BJ (cell line): ENCODE measurements at regions not wholly inside any gene's neighbourhood (a gene's known extent, or its start where the extent isn't known, plus 50 kb on each side); places are given as distances from the start of the nearest gene placed in this dataset.

Experiments used
- CTCF ChIA-PET: fragments of 350-600 bp; formaldehyde crosslinking; extraction: SDS; loops from one replicate; lab custom pipeline; 2021; ENCODE audit warnings: antibody characterized with exemption, inconsistent platforms; lab: Yijun Ruan, JAX
- POLR2A ChIA-PET: fragments of 300-600 bp; sonication (Branson Sonifier 250); formaldehyde crosslinking; extraction: SDS; loops from one replicate; lab custom pipeline; 2021; ENCODE audit warnings: antibody characterized with exemption; lab: Charles Lee
- DNase-seq: peaks from one replicate; pipeline ENCODE4 v3.0.0-alpha.2; 2011; ENCODE audit warnings: low read depth
- H3K27me3 ChIP-seq: 2 replicates; pipeline ENCODE4 v1.6.0; 2011; ENCODE audit warnings: low read length; ENCODE audit not compliant: control insufficient read depth, insufficient read depth
- H3K36me3 ChIP-seq: 2 replicates; pipeline ENCODE4 v1.5.1; 2011; ENCODE audit warnings: low read length; ENCODE audit not compliant: control insufficient read depth, insufficient read depth
- H3K4me3 ChIP-seq: 2 replicates; pipeline ENCODE4 v1.5.1; 2011; ENCODE audit warnings: low read depth, mild to moderate bottlenecking, control low read depth, low read length
- TF ChIP-seq, protein P1 (sequence below): IDR thresholded peaks from 2 replicates; pipeline ENCODE4 v1.5.1; 2011; ENCODE audit warnings: low read depth, mild to moderate bottlenecking, control low read depth, inconsistent platforms, low read length, moderate library complexity; ENCODE audit not compliant: insufficient read depth

DNA sequence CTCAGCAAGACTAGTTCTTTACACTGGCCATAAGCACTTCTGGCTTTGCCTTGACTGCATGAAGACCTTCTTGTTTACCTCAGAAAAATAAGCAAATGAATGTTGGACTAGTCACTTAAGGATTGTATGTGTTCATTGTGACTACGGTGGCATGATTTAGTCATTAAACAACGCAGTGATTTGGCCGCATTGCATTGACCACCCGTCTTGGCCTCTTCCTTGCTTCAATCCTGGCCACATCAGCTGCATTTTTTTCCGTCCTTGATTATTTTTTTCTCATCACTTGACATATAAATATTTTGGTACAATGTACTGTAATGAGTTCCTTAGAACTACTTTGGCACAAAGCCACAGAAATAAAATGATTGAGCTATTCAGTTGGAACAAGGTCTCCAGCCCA, 656.2 kb downstream of the RAB28 start:
- TF ChIP-seq, protein P1, sequence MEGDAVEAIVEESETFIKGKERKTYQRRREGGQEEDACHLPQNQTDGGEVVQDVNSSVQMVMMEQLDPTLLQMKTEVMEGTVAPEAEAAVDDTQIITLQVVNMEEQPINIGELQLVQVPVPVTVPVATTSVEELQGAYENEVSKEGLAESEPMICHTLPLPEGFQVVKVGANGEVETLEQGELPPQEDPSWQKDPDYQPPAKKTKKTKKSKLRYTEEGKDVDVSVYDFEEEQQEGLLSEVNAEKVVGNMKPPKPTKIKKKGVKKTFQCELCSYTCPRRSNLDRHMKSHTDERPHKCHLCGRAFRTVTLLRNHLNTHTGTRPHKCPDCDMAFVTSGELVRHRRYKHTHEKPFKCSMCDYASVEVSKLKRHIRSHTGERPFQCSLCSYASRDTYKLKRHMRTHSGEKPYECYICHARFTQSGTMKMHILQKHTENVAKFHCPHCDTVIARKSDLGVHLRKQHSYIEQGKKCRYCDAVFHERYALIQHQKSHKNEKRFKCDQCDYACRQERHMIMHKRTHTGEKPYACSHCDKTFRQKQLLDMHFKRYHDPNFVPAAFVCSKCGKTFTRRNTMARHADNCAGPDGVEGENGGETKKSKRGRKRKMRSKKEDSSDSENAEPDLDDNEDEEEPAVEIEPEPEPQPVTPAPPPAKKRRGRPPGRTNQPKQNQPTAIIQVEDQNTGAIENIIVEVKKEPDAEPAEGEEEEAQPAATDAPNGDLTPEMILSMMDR, result no peak
- ChIA-PET POLR2A (no interaction called here), CTCF (no interaction called here)
- Histone ChIP-seq H3K4me3 (no peak overlapping the region), H3K36me3 (no peaks in the 10 kb centered on the region), H3K27me3 (no peaks in the 10 kb centered on the region)
- DNase-seq, result no peak

DNA sequence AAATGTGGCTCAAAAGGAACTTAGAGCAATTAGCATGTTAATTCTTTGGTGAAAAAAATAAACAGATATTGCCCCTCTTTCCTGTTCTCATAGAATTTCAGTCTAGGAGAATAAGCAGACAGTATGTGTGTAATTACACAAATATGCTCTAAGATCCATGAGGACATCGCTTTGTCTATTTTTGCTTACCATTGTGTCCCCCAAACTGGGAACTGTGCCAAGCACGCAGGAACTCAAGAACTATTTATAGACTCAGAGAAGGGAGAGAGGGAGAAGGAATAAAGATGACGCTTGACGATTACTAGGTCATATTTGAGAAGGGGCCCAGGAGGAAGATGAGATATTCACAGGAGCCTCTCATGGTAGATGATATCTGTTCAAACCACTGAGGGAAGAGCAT, 692.6 kb downstream of the RAB28 start:
- Histone ChIP-seq H3K27me3 (no peaks in the 10 kb centered on the region), H3K36me3 (no peaks in the 10 kb centered on the region), H3K4me3 (no peak overlapping the region)
- TF ChIP-seq, protein P1, result no peak
- ChIA-PET POLR2A (no interaction called here), CTCF (no interaction called here)
- no peak for DNase-seq

DNA sequence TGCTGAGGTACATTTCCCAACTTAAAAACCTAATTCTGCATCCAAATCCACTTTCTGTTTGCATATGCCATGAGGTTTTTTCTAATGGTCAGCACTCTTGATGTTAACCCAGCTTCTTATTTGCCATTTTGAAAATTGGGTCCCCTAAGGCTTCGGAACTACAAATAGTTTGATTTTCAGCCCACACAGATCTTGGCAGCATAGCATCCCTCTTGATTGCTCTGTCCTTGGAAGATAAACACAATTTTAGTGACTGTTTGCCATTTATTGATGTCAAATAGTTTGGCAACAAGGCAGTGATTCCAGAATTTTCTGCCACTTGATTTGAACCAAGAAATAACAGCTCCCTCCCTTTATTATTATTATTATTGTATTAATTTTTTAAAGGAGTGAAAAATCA, 696.9 kb downstream of the RAB28 start:
- Histone ChIP-seq H3K27me3 (no peaks in the 10 kb centered on the region), H3K4me3 (no peak overlapping the region), H3K36me3 (no peaks in the 10 kb centered on the region)
- CTCF ChIA-PET, result no interaction called here
- POLR2A ChIA-PET, result no interaction called here
- DNase-seq, result no peak
- TF ChIP-seq, protein P1, result no peak

DNA sequence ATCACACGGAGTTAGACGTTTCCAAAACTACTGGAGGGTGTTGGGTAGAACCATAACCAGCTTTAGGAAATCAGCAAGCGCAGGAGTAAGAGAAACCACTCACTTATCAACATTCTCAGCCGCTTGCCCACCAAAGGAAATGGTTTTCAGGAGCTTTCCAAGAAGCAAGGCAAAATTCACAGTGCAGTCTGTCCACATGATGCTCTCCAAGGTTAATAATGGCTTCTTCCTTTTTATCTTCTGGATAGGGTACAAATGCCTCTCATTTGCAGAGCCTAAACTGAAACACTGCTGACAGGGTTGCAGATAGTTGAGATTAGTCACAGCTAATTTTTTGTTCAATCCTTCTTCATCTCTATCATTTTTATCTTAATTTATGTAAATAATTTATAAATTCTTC, 705.4 kb downstream of the RAB28 start:
- DNase-seq, result no peak
- no peak overlapping the region for H3K4me3 ChIP-seq
- ChIA-PET CTCF (no interaction called here), POLR2A (no interaction called here)
- H3K27me3 ChIP-seq, result no peaks in the 10 kb centered on the region
- H3K36me3 ChIP-seq, result no peaks in the 10 kb centered on the region
- TF ChIP-seq, protein P1, result no peak

DNA sequence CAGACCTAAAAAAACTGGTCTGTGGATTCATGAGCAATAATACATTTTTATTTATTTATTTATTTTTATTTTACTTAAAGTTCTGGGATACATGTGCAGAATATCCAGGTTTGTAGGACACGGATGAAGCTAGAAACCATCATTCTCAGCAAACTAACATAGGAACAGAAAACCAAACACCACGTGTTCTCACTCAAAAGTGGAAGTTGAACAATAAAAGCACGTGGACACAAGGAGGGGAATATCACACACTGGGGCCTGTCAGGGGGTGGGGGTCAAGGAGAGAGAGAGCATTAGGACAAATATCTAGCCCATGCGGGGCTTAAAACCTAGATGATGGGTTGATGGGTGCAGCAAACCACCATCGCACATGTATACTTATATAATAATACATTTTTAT, 705.9 kb downstream of the RAB28 start:
- POLR2A ChIA-PET, result no interaction called here
- Histone ChIP-seq H3K36me3 (no peaks in the 10 kb centered on the region), H3K4me3 (no peak overlapping the region), H3K27me3 (no peaks in the 10 kb centered on the region)
- no peak for DNase-seq
- CTCF ChIA-PET, result no interaction called here
- TF ChIP-seq, protein P1, result no peak
